Sciatic nerve (tissue), 2 donors: ENCODE measurements at regions not wholly inside any gene's neighbourhood (a gene's known extent, or its start where the extent isn't known, plus 50 kb on each side); places are given as distances from the start of the nearest gene placed in this dataset.

Source experiments
- ATAC-seq: fragments of 200-7000 bp; cut with Tn5 transposase; one replicate; pipeline ENCODE4 v1.9.1; 2020; ENCODE audit warnings: mild to moderate bottlenecking, moderate library complexity
- DNase-seq: peaks from one replicate; pipeline ENCODE4 v3.0.0-alpha.2; 2020; ENCODE audit warnings: low spot score
- intact Hi-C: fragments of 100-400 bp; cut with DNase I; formaldehyde crosslinking; loops from one replicate; pipeline ENCODE4 v1.14.2; 2022
- donor health status: DM: no; HTN: no; CAD: no.
- donor health status: DM: no; HTN: no; CAD: no.

DNA sequence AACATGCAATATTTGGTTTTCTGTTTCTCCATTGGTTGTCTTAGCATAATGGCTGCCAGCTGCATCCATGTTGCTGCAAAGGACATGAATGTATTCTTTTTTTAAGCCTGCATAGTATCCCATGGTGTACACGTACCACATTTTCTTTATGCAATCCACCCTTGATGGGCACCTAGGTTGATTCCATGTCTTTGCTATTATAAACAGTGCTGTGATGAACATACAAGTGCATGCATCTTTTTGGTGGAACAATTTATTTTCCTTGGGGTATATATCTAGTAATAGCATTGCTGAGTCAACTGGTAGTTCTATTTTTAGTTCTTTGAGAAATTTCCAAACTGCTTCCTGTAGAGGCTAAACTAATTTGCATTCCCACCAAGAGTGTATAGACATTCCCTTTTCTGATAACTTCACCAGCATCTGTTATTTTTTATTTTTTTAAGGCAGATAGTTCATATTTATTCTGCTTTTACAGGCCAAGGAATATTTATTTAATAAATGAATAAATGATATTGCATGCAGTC, 62.4 kb upstream of the NPHP3 start:
- intact Hi-C loops = no loop called here
- ATAC-seq (no peak), DNase-seq (no peak)

DNA sequence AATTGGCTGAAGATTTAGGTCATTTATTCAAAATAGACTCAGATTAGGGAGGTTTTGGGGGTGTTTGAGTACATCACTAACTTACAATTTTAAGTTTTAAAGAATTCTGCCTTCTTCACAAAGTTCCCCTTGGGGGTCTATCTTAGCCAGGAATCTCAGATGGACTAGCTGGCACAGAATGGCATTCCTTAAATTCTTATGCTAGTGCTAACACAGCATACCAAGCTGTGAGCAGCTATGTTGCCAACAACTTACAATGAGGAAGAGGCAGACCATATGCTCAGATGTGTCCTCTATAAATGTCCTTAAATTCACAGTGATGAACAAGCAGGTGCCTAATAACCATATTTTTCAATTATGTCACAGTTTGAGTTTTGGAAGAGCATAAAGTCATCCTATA, 60.9 kb upstream of the NPHP3 start:
- DNase-seq = no peak
- no peak for ATAC-seq
- intact Hi-C loops = no loop called here

DNA sequence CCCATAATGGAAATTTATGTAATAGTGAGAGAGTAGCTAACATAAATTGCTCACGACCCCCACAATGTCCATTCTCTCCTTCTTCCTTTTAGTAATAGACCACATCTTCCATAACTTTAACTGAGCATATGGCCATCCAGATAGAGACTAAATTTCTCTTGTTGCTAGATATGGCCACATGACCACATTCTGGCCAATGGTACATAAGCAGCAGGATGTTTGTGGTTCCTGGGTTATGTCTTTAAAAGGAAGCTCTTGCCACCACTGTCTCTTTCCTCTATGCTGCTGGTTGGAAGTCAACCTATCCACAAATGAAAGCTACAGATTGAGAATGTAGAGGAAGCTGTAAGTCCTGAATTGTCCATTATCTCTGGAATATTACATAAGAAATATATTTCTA, 59.7 kb upstream of the NPHP3 start:
- ATAC-seq = no peak

DNA sequence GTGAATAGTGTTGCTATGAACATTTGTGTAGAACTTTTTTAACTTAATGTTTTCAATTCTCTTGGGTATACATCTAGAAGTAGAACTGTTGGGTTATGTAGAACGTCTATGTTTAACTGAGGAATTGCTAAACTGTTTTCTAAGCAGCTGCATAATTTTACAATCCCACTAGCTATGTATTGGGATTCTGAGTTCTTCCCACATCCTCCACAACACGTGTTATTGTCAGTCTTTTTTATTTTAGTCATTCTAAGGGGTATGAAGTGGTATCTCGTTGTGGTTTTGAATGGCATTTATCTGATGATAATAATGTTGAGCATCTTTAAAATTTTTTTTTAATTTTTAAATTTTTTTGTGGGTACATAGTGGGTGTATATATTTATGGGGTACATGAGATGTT, 55.0 kb upstream of the NPHP3 start:
- intact Hi-C loops = no loop called here
- DNase-seq (no peak), ATAC-seq (no peak)

More for the DNA sequence above, 59.7 kb upstream of the NPHP3 start:
- no peak for DNase-seq
- intact Hi-C loops = no loop called here

DNA sequence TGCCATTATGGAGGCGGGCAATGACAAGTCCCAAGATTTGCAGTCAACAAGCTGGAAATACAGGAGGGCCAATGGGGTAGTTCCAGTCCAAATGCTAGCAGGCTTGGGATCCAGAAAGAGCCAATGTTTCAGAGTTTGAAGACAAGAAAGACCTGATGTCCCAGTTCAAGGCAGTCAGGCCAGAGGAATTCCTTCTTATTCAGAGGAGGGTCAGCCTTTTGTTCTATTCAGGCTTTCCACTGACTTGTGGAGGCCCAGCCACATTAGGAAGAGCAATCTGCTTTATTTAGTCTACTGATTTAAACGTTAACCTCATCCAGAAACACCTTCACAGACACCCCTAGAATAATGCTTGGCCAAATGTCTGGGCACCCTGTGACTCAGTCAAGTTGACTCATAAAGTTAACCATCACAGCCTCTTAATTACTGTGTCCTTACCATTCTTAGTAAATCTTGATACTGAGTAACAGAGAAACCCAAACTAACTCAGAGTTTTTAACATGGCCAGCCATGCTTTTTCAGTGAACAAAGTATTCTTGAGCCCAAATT, 50.9 kb upstream of the NPHP3 start:
- no peak for DNase-seq
- intact Hi-C loops = no loop called here
- no peak for ATAC-seq

DNA sequence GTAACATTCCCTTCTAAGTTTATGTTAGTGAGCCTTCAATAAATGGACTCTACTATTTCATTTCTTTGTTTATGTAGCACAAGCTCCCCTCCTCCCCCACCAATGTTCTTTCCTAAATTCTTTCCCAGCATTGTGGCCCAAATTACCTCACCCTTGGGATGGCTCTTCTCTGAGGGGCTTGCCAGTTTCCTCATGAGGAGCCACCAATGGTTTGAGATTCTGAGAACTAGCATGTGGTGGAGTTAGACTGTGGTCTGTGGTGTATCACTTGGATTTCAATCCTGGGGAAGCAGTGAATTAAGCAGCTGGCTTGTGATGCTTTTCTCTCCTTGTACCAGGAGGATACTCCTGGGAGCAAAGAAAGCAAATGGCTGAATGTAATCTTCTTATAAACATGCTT, 50.0 kb upstream of the NPHP3 start:
- intact Hi-C loops = no loop called here
- no peak for DNase-seq
- ATAC-seq = no peak
